WERI-Rb-1 (cell line): ENCODE measurements at regions not wholly inside any gene's neighbourhood (a gene's known extent, or its start where the extent isn't known, plus 50 kb on each side); places are given as distances from the start of the nearest gene placed in this dataset.
"Not testable (repeated sequence)": the region's sequence is repeated elsewhere in the genome, so short reads cannot be mapped to it uniquely, and the experiment has no call there.

Source experiments
- DNase-seq: peaks from one replicate; pipeline ENCODE4 v3.0.0-alpha.2; 2020
- H3K27ac ChIP-seq: fragments of 250-450 bp; sonication (Bioruptor Pico); 2 replicates; pipeline ENCODE4 v1.5.1; 2020; ENCODE audit warnings: mild to moderate bottlenecking, moderate library complexity
- H3K27me3 ChIP-seq: fragments of 250-450 bp; sonication (Bioruptor Pico); 2 replicates; pipeline ENCODE4 v1.5.1; 2021; ENCODE audit warnings: mild to moderate bottlenecking, low read depth, moderate library complexity; ENCODE audit not compliant: insufficient read depth, severe bottlenecking
- H3K36me3 ChIP-seq: fragments of 250-450 bp; sonication (Bioruptor Pico); 2 replicates; pipeline ENCODE4 v1.5.1; 2020; ENCODE audit warnings: mild to moderate bottlenecking, moderate library complexity
- H3K4me3 ChIP-seq: 2 replicates; pipeline ENCODE4 v1.5.1; 2011; ENCODE audit warnings: low read depth, mild to moderate bottlenecking, control low read depth, low read length
- H3K9me3 ChIP-seq: fragments of 250-450 bp; sonication (Bioruptor Pico); 2 replicates; pipeline ENCODE4 v1.5.1; 2021; ENCODE audit warnings: mild to moderate bottlenecking, moderate library complexity; ENCODE audit not compliant: severe bottlenecking
- TF ChIP-seq, protein P1 (sequence below): IDR thresholded peaks from 2 replicates; pipeline ENCODE4 v1.5.1; 2011; ENCODE audit warnings: low read depth, mild to moderate bottlenecking, control low read depth, inconsistent platforms, low read length

DNA sequence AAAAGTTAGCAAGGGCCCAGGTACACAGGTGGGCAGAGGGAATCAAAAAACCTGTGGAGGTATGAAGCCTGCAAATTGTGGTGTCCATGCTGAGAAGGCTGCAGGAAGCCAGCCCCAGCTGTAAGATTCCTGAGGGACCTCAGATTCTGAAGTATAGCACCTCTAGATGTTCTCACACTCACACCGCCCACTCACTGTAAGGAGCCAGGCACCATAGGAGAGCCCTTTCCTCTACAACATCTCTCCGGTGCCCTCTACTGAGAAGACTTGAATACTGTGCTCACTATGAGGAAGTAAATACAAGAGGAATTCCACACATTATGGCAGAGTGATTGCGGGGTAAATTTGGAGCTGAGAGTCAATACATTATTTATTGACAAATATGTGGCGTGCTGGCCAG, 68.9 kb upstream of the RUBCNL start:
- H3K27ac ChIP-seq, H3K27me3 ChIP-seq, H3K36me3 ChIP-seq, H3K9me3 ChIP-seq, H3K4me3 ChIP-seq: not testable (repeated sequence)
- TF ChIP-seq, protein P1, sequence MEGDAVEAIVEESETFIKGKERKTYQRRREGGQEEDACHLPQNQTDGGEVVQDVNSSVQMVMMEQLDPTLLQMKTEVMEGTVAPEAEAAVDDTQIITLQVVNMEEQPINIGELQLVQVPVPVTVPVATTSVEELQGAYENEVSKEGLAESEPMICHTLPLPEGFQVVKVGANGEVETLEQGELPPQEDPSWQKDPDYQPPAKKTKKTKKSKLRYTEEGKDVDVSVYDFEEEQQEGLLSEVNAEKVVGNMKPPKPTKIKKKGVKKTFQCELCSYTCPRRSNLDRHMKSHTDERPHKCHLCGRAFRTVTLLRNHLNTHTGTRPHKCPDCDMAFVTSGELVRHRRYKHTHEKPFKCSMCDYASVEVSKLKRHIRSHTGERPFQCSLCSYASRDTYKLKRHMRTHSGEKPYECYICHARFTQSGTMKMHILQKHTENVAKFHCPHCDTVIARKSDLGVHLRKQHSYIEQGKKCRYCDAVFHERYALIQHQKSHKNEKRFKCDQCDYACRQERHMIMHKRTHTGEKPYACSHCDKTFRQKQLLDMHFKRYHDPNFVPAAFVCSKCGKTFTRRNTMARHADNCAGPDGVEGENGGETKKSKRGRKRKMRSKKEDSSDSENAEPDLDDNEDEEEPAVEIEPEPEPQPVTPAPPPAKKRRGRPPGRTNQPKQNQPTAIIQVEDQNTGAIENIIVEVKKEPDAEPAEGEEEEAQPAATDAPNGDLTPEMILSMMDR, result peak; percentile 33; the same call in 1 of the 2 replicates
- DNase-seq, result peak; percentile 33

DNA sequence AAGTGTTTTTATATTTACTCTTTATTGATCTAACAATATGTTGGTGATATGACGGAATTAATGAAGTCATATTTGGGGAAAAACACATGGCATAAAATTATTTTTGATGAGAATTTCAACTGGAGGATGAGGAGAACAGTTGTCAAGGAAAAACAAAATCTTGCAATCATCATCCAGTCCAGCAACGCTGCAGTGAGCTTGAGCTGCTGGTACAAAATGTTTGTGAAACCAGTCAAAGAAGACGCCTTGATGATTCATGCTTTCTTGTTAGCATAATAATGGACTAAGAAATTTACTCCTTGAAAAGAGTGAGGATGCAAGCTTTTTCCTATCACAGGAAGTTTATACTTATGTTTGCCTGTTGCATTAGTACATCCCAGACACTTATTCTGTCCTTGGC, 64.1 kb upstream of the RUBCNL start:
- not testable (repeated sequence) for H3K9me3 ChIP-seq, H3K27ac ChIP-seq, DNase-seq, H3K36me3 ChIP-seq, H3K27me3 ChIP-seq, H3K4me3 ChIP-seq

DNA sequence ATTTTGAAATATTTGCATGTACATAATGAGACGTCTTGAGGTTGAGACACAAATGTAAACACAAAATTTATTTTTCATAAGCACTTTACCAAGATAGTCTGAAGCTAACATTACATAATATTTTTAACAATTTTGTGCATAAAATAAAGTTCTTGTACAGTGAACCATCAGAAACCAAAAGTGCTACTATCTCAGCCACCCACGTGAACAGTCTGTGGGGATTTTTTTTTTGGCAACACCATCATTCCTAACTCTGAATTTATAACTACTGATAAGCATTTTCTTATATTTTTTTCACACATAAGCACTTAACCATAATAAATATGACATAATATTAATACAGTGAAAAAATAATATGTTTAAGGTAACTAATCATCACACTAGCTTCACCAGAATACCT, 62.9 kb upstream of the RUBCNL start:
- DNase-seq, H3K27ac ChIP-seq, H3K27me3 ChIP-seq, H3K9me3 ChIP-seq, H3K36me3 ChIP-seq, H3K4me3 ChIP-seq: not testable (repeated sequence)

DNA sequence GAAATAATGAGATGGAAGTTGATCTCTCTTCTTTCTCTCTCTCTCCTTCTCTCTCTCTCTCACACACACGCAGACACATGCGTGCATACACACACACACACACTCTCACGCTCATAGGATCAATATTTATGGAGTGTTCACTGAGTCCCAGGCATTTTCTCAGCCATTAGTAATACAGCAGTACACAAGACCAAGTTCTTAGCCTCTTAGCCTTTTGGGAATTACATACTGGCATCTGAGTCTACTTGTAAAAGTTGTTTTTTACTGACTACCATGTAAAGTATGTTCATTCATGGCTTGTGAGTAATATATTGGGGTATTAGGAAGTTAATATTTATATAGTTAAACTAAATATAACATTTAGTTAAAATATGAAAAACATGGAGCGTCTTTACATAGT, 61.1 kb upstream of the RUBCNL start:
- not testable (repeated sequence) for H3K4me3 ChIP-seq, DNase-seq, H3K9me3 ChIP-seq, H3K27me3 ChIP-seq, H3K27ac ChIP-seq, H3K36me3 ChIP-seq

DNA sequence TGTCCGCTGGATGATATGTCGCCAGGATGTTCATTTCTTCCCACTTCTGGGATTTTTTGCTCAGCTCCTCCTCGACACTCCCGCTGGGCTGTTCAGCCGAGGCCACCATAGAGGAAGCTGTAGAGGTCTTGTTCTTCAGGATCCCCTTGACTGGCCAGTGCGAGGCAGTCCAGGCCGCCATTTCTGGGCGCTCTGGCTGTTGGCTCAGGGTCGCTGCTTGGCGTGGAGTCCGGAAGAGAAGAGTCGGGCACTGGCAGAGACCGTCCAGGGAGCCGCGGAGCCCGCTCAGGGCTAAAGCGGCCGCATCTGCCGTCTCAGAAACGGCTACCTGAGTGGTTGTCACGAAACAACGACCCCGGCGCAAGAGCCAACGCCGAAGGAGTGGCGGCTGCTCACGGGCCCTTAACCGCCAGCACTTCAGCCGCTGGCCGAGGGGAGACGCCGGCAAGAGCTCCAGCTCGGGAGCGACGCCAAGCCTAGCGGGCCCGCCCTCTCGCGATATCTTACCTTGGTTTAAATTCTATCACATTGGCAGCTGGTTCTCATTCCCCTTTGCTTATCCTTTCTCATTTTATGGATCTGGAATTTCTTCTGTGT, 50.9 kb upstream of the RUBCNL start:
- not testable (repeated sequence) for DNase-seq, H3K27me3 ChIP-seq, H3K27ac ChIP-seq, H3K4me3 ChIP-seq, H3K9me3 ChIP-seq, H3K36me3 ChIP-seq
